B cell (primary cell): ENCODE measurements at regions not wholly inside any gene's neighbourhood (a gene's known extent, or its start where the extent isn't known, plus 50 kb on each side); places are given as distances from the start of the nearest gene placed in this dataset.

Source experiments
- ATAC-seq: fragments of 200-7000 bp; cut with Tn5 transposase; one replicate; pipeline ENCODE4 v1.10.0; 2021; ENCODE audit warnings: low read depth, mild to moderate bottlenecking, moderate number of reproducible peaks, moderate library complexity
- CTCF ChIA-PET: fragments of 350-600 bp; sonication (Branson Sonifier 250); formaldehyde crosslinking; loops from one replicate; lab custom pipeline; 2021; ENCODE audit warnings: antibody characterized with exemption, inconsistent platforms; lab: Charles Lee
- POLR2A ChIA-PET: fragments of 350-600 bp; sonication (Branson Sonifier 250); formaldehyde crosslinking; loops from one replicate; lab custom pipeline; 2021; ENCODE audit warnings: antibody characterized with exemption; lab: Charles Lee
- DNase-seq: peaks from one replicate; pipeline ENCODE4 v3.0.0; 2013
- H2AFZ ChIP-seq: 2 replicates; pipeline ENCODE4 v1.6.1; 2012; ENCODE audit warnings: mild to moderate bottlenecking, low read depth, low read length; ENCODE audit not compliant: insufficient read depth, poor library complexity, severe bottlenecking
- H3K27ac ChIP-seq, 2 donors: 1 replicate in 1 of 2; 2 replicates in 1 of 2; pipeline ENCODE4 v1.5.1; 2012 to 2013; ENCODE audit warnings: low read length in 2 of 2, mild to moderate bottlenecking in 2 of 2, moderate library complexity in 1 of 2
- H3K27me3 ChIP-seq, 4 experiments: fragments of 200-600 bp in 1 of 4; sonication (generic) in 1 of 4; replicated peaks in 1 of 4; 1 replicate in 2 of 4; 2 replicates in 2 of 4; pipeline versions ENCODE4 v1.6.1 to v1.7.0; 2013 to 2016; ENCODE audit warnings: low read length in 3 of 4, mild to moderate bottlenecking in 2 of 4, mixed read lengths in 1 of 4, moderate library complexity in 1 of 4; ENCODE audit not compliant: insufficient read depth in 4 of 4, control insufficient read depth in 3 of 4; ENCODE audit errors: control extremely low read depth in 1 of 4
- H3K36me3 ChIP-seq, 2 experiments: replicated peaks in 1 of 2; 1 replicate in 1 of 2; 2 replicates in 1 of 2; pipeline versions ENCODE4 v1.6.1 to v1.7.1; 2013; ENCODE audit warnings: low read length in 1 of 2; ENCODE audit not compliant: insufficient read depth in 2 of 2, control insufficient read depth in 1 of 2; ENCODE audit errors: control extremely low read depth in 1 of 2, extremely low read depth in 1 of 2
- H3K4me1 ChIP-seq, 2 donors: fragments of 200-600 bp in 1 of 2; sonication (generic) in 1 of 2; 1 replicate in 1 of 2; 2 replicates in 1 of 2; pipeline versions ENCODE4 v1.5.1 to v1.6.1; 2013 to 2017; ENCODE audit warnings: low read length in 2 of 2; ENCODE audit not compliant: control insufficient read depth in 2 of 2, insufficient read depth in 2 of 2
- H3K4me2 ChIP-seq: replicated peaks from 2 replicates; pipeline ENCODE3; 2012; ENCODE audit warnings: mild to moderate bottlenecking, low read depth, low read length; ENCODE audit not compliant: poor library complexity, severe bottlenecking
- H3K4me3 ChIP-seq, 5 experiments: fragments of 200-600 bp in 1 of 5; sonication (generic) in 1 of 5; 1 replicate in 3 of 5; 2 replicates in 2 of 5; pipeline versions ENCODE4 v1.5.1 to v1.7.0; 2011 to 2016; ENCODE audit warnings: low read length in 4 of 5, mild to moderate bottlenecking in 4 of 5, low read depth in 2 of 5, control low read depth in 1 of 5, moderate library complexity in 1 of 5; ENCODE audit not compliant: insufficient read depth in 1 of 5; ENCODE audit errors: control extremely low read depth in 1 of 5, extremely low read depth in 1 of 5
- H3K79me2 ChIP-seq: fragments of 200-600 bp; sonication (generic); one replicate; pipeline ENCODE4 v1.6.0; 2016; ENCODE audit warnings: low read length; ENCODE audit not compliant: control insufficient read depth, insufficient read depth
- H3K9ac ChIP-seq: fragments of 200-600 bp; sonication (generic); 2 replicates; pipeline ENCODE4 v1.6.1; 2017; ENCODE audit warnings: mild to moderate bottlenecking, low read length, moderate library complexity
- H3K9me3 ChIP-seq, 3 donors: one replicate each; pipeline versions ENCODE4 v1.6.1 to v1.7.1; 2013; ENCODE audit warnings: low read length in 2 of 3; ENCODE audit not compliant: control insufficient read depth in 2 of 3, insufficient read depth in 1 of 3; ENCODE audit errors: control extremely low read depth in 1 of 3
- H4K20me1 ChIP-seq: 2 replicates; pipeline ENCODE4 v1.6.0; 2012; ENCODE audit warnings: mild to moderate bottlenecking, low read length; ENCODE audit not compliant: insufficient read depth, control insufficient read depth, poor library complexity, severe bottlenecking
- H3K27ac Mint-ChIP-seq: one replicate; pipeline ENCODE4 v1.8.0; 2021; ENCODE audit warnings: mixed read lengths
- H3K27me3 Mint-ChIP-seq: one replicate; pipeline ENCODE4 v1.8.0; 2021; ENCODE audit warnings: mixed read lengths
- H3K4me1 Mint-ChIP-seq: one replicate; pipeline ENCODE4 v1.8.0; 2021; ENCODE audit warnings: mixed read lengths
- H3K4me3 Mint-ChIP-seq: one replicate; pipeline ENCODE4 v1.8.0; 2021; ENCODE audit warnings: mixed read lengths
- H3K9me3 Mint-ChIP-seq: one replicate; pipeline ENCODE4 v1.8.0; 2022; ENCODE audit warnings: mixed read lengths; ENCODE audit not compliant: insufficient read depth
- EZH2 ChIP-seq: IDR thresholded peaks from 2 replicates; pipeline ENCODE4 v1.6.1; 2012; ENCODE audit warnings: borderline replicate concordance, low read depth, mild to moderate bottlenecking, moderate library complexity, low read length; ENCODE audit not compliant: insufficient read depth, poor library complexity, severe bottlenecking
- WGBS: methylation state at CpG from one replicate; pipeline ENCODE4 v1.1.5; 2013; ENCODE audit warnings: missing lambda C conversion rate; ENCODE audit not compliant: insufficient coverage; 5-methylcytosine and 5-hydroxymethylcytosine counted together
- intact Hi-C: fragments of 100-400 bp; cut with micrococcal nuclease; formaldehyde crosslinking; loops from one replicate; pipeline ENCODE4 v1.10.0; 2022
- TF ChIP-seq, protein P1 (sequence below): fragments of 200-600 bp; IDR thresholded peaks from one replicate; pipeline ENCODE4 v1.8.0; 2022; ENCODE audit warnings: antibody characterized with exemption, mild to moderate bottlenecking

DNA sequence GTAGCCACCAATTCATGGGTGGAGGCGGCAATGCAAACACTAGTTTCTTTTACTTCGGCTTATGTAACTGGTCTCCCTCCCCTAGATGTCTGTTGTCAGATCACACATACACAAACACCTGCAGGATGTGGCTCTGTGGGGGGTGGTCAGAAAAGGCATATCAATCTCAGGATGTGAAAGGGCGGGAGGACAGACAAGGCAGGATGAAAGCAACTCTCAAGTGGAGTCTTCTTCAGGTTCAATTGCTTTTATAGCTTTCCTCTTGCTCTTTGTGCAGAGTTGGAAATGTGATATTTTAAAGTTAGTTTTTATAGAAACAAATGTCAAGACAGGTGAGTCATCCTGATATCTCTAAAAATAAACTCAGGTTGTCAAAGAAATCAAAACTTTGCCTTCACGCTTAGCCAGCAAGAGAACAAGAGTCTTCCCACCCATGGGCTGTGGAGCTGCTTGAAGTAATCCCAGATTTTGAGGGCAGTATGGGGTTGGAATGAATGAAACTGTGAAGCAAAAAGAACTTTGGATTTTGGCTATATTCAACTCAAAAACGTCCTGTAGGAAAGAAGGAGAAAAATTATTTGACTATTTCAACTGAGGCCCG is 423.4 kb downstream of the GUCY1A2 start:
- POLR2A ChIA-PET = no interaction called here
- intact Hi-C loops = no loop called here
- H3K27ac Mint-ChIP-seq = no peak overlapping the region

DNA sequence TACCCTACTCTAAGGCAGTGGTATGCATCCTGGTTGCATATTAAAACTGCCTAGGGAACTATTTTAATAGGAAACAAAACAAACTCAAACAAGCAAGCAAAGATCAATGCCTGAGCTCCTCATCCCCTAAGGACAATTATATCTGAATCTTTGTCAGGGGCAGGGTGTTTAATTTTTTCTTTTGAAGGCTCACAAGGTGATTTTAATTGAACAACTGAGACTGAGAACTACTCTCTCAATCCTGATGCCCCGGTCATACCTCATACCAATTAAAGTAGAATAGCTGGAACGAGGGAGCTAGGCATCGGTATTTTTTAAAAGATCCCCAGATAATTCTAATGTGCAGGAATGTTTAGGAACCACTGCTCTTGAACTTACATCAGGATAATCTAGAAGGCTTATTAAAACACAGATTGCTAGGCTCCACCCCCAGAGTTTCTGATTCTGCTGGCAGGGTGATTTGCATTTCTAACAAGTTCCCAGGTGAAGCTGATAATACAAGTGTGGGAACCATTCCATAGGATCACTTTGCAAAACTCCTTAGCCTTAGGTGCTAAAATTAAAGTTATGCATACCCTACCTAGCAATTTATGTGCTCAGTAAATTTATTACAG is 416.5 kb downstream of the GUCY1A2 start:
- H3K79me2 ChIP-seq = no peaks in the 10 kb centered on the region
- no peak for ATAC-seq
- H3K36me3 ChIP-seq = no peaks in the 10 kb centered on the region
- no peaks in the 10 kb centered on the region for H4K20me1 ChIP-seq
- intact Hi-C loops = no loop called here
- Mint-ChIP-seq H3K27ac (no peak overlapping the region), H3K4me3 (no peak overlapping the region), H3K27me3 (no peaks in the 10 kb centered on the region), H3K4me1 (no peaks in the 10 kb centered on the region), H3K9me3 (peaks cover 3% of the 10 kb centered on the region)
- no peak overlapping the region for H3K4me3 ChIP-seq
- no peak overlapping the region for H2AFZ ChIP-seq
- no peak for DNase-seq
- ChIA-PET CTCF (no interaction called here), POLR2A (no interaction called here)
- H3K27ac ChIP-seq = no peak overlapping the region
- no peak overlapping the region for H3K9ac ChIP-seq
- no peaks in the 10 kb centered on the region for H3K27me3 ChIP-seq
- WGBS = no CpG with 5 or more reads among the region's 3 CpGs
- no peaks in the 10 kb centered on the region for H3K9me3 ChIP-seq
- no peak for TF ChIP-seq EZH2
- TF ChIP-seq, protein P1, sequence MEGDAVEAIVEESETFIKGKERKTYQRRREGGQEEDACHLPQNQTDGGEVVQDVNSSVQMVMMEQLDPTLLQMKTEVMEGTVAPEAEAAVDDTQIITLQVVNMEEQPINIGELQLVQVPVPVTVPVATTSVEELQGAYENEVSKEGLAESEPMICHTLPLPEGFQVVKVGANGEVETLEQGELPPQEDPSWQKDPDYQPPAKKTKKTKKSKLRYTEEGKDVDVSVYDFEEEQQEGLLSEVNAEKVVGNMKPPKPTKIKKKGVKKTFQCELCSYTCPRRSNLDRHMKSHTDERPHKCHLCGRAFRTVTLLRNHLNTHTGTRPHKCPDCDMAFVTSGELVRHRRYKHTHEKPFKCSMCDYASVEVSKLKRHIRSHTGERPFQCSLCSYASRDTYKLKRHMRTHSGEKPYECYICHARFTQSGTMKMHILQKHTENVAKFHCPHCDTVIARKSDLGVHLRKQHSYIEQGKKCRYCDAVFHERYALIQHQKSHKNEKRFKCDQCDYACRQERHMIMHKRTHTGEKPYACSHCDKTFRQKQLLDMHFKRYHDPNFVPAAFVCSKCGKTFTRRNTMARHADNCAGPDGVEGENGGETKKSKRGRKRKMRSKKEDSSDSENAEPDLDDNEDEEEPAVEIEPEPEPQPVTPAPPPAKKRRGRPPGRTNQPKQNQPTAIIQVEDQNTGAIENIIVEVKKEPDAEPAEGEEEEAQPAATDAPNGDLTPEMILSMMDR = no peak
- H3K4me2 ChIP-seq = no peak overlapping the region
- no peaks in the 10 kb centered on the region for H3K4me1 ChIP-seq

More for the DNA sequence above, 423.4 kb downstream of the GUCY1A2 start:
- no peaks in the 10 kb centered on the region for H3K27me3 Mint-ChIP-seq
- CTCF ChIA-PET = no interaction called here
- H3K36me3 ChIP-seq = no peaks in the 10 kb centered on the region
- no peak overlapping the region for H3K4me3 Mint-ChIP-seq
- H3K9me3 Mint-ChIP-seq = peaks cover 8% of the 10 kb centered on the region
- no peaks in the 10 kb centered on the region for H3K4me1 Mint-ChIP-seq
- no peak overlapping the region for H2AFZ ChIP-seq
- no peak overlapping the region for H3K27ac ChIP-seq
- H3K27me3 ChIP-seq = no peaks in the 10 kb centered on the region
- no peak overlapping the region for H3K4me2 ChIP-seq
- no peaks in the 10 kb centered on the region for H3K79me2 ChIP-seq
- no peak for ATAC-seq
- peaks cover 0 to 3% (median 0%) of the 10 kb centered on the region in 3 donors for H3K9me3 ChIP-seq
- TF ChIP-seq EZH2 = no peak
- TF ChIP-seq, protein P1 = no peak
- WGBS = 68% methylated on average over 3 of the region's 6 CpGs
- no peaks in the 10 kb centered on the region for H3K4me1 ChIP-seq
- H3K4me3 ChIP-seq = no peak overlapping the region
- no peak overlapping the region for H3K9ac ChIP-seq
- no peak for DNase-seq
- H4K20me1 ChIP-seq = no peaks in the 10 kb centered on the region
